LNCaP clone FGC (cell line): ENCODE measurements at regions not wholly inside any gene's neighbourhood (a gene's known extent, or its start where the extent isn't known, plus 50 kb on each side); places are given as distances from the start of the nearest gene placed in this dataset.
"Not testable (repeated sequence)": the region's sequence is repeated elsewhere in the genome, so short reads cannot be mapped to it uniquely, and the experiment has no call there.

Source experiments
- DNase-seq: peaks from one replicate; pipeline ENCODE4 v3.0.0-alpha.2; 2011; ENCODE audit warnings: low read depth
- H3K4me3 ChIP-seq: 2 replicates; pipeline ENCODE4 v1.5.1; 2011; ENCODE audit warnings: mild to moderate bottlenecking, low read depth, low read length, control low read depth
- CTCF ChIP-seq: IDR thresholded peaks from 2 replicates; pipeline ENCODE4 v1.5.1; 2012; ENCODE audit warnings: mild to moderate bottlenecking; ENCODE audit not compliant: control insufficient read depth, insufficient read depth; ENCODE audit errors: extremely low read depth

GRCh38 chr15:38768970-38769369 lies 204.4 kb upstream of the RASGRP1 start:
- no peak overlapping the region for H3K4me3 ChIP-seq
- peak; percentile 50 for TF ChIP-seq CTCF

GRCh38 chr15:38769492-38769891 lies 204.9 kb upstream of the RASGRP1 start:
- no peak for DNase-seq
- no peak for TF ChIP-seq CTCF

More at GRCh38 chr15:38768970-38769369, 204.4 kb upstream of the RASGRP1 start:
- DNase-seq: no peak

GRCh38 chr15:38774076-38774475 lies 209.5 kb upstream of the RASGRP1 start:
- not testable (repeated sequence) for H3K4me3 ChIP-seq, DNase-seq

More at GRCh38 chr15:38769492-38769891, 204.9 kb upstream of the RASGRP1 start:
- H3K4me3 ChIP-seq: no peak overlapping the region

- H3K4me3 ChIP-seq: no peak overlapping the region
- no peak for DNase-seq
- no peak for TF ChIP-seq CTCF
These were observed 216.6 kb upstream of the RASGRP1 start for GRCh38 chr15:38781196-38781595.

- no peak for DNase-seq
- TF ChIP-seq CTCF: no peak
- H3K4me3 ChIP-seq: no peak overlapping the region
These were observed 217.5 kb upstream of the RASGRP1 start for GRCh38 chr15:38782156-38782555.

- no peak for TF ChIP-seq CTCF
- no peak for DNase-seq
- no peak overlapping the region for H3K4me3 ChIP-seq
These were observed 224.3 kb upstream of the RASGRP1 start for GRCh38 chr15:38788918-38789317.

- no peak for DNase-seq
- no peak for TF ChIP-seq CTCF
- H3K4me3 ChIP-seq: no peak overlapping the region
These were observed 225.0 kb upstream of the RASGRP1 start for GRCh38 chr15:38789566-38789965.
